Fibroblast of upper back skin (primary cell): ENCODE measurements at regions not wholly inside any gene's neighbourhood (a gene's known extent, or its start where the extent isn't known, plus 50 kb on each side); places are given as distances from the start of the nearest gene placed in this dataset.
A peak's percentile ranks its signal among the peaks of the same experiment; 100 is the strongest.

ENCODE experiments used
- DNase-seq: peaks from one replicate; pipeline ENCODE4 v3.0.0-alpha.2; 2013

GRCh38 chr10:78277314-78278057, 243.8 kb downstream of the RPS24 start:
- DNase-seq: no peak

GRCh38 chr10:78278058-78278404, 244.4 kb downstream of the RPS24 start:
- DNase-seq: peak; percentile 68

GRCh38 chr10:78279756-78280155, 246.1 kb downstream of the RPS24 start:
- DNase-seq: no peak

GRCh38 chr10:78280604-78281003, 246.9 kb downstream of the RPS24 start:
- no peak for DNase-seq

- DNase-seq: no peak
Measured at GRCh38 chr10:78281627-78282026, 248.0 kb downstream of the RPS24 start.

- DNase-seq: no peak
Measured at GRCh38 chr10:78283069-78283682, 249.5 kb downstream of the RPS24 start.

DNA sequence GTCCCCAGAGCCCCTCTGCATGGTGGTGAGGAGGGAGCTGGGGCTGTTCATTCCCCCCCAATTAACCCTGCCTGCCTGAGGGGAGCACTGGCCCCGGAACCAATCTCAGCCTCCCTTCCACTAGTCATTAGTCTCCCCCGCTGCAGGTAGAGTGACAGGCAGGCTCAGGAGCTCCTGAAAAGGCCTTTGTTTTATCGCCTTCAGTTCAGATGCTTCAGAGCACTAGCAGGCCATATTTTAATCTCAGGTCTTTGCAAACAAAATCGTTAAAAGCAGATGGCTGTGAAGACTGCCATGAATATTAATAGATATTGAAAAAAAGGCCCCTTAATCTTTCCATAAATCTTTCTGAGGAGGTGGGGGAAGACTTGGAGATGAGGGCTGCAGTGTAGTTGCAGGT, 250.7 kb downstream of the RPS24 start:
- DNase-seq: no peak

- no peak for DNase-seq
Measured at GRCh38 chr10:78285226-78285625, 251.6 kb downstream of the RPS24 start.

- DNase-seq: no peak
Measured at GRCh38 chr10:78286186-78286585, 252.5 kb downstream of the RPS24 start.

DNA sequence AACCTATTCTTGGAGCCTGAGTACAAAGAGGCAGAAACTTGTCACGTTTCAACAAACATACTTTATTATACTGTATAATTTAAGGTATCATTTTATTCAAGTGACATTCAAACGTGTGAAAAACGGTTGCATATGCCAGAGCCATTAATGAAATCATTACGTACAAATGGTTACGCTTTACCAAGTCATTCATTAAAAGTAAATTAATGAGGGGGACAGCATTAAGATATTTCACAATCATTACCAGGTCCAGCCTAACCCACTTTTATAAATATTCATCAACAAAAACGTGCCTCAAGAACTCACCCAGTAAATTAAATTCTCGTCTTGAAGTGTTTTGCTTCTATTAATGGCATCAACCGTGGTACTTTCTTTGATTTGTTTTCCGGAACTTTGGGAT, 253.0 kb downstream of the RPS24 start:
- no peak for DNase-seq

GRCh38 chr10:78287618-78288017, 254.0 kb downstream of the RPS24 start:
- no peak for DNase-seq

- DNase-seq: no peak
Measured at GRCh38 chr10:78288663-78289062, 255.0 kb downstream of the RPS24 start.

GRCh38 chr10:78290131-78290750, 256.6 kb downstream of the RPS24 start:
- DNase-seq: no peak

- DNase-seq: no peak
Measured at GRCh38 chr10:78291722-78292121, 258.1 kb downstream of the RPS24 start.

- DNase-seq: no peak
Measured at GRCh38 chr10:78292250-78292981, 258.8 kb downstream of the RPS24 start.

GRCh38 chr10:78292982-78293865, 259.6 kb downstream of the RPS24 start:
- peak; percentile 38 for DNase-seq

DNA sequence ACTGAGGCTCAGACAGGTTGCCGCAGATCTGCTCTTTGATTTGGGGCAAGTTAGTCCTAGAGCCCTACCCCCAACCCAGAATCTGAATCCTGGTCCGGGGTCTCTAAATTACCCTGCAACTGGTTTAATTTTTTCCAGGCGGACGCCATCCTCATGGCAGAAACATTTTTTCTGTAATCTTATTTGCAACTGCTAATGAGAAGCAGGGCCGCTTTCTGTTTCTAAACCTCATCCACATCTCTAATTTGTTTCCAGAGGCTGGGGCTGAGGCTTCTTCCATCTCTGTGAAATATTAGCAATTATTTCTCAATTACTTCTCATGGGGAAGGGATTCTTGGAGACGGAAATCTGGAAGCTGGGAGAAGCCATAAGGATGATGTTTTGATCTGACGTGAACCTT, 261.6 kb downstream of the RPS24 start:
- no peak for DNase-seq

GRCh38 chr10:78296785-78297184, 263.1 kb downstream of the RPS24 start:
- no peak for DNase-seq

GRCh38 chr10:78297997-78298396, 264.3 kb downstream of the RPS24 start:
- no peak for DNase-seq

- no peak for DNase-seq
Measured at GRCh38 chr10:78298835-78299234, 265.2 kb downstream of the RPS24 start.

- peak; percentile 32 for DNase-seq
Measured at GRCh38 chr10:78299851-78300468, 266.3 kb downstream of the RPS24 start.

DNA sequence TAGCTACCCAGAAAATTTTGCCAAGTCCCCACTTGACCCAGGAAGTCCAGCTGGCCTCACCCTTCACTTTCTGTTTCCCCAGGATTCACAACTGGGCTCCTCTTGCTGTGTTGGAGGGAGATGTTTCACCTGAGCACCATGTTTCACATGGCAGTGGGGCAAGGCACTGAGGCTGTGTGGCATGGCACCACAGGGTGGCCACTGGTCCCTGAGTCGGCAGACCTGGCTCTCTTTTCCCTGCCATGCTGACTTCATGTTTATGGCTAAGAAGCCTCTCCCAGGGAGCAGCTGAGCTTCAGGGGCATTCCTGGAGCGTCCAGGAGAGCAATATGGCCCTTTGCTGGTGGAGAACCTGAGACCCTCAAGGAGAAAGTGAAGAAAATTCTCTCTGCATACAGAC, 266.9 kb downstream of the RPS24 start:
- DNase-seq: no peak
